EL (cell line): ENCODE measurements at regions not wholly inside any gene's neighbourhood (a gene's known extent, or its start where the extent isn't known, plus 50 kb on each side); places are given as distances from the start of the nearest gene placed in this dataset.
A peak's percentile ranks its signal among the peaks of the same experiment; 100 is the strongest.

Source experiments
- DNase-seq: peaks from one replicate; pipeline ENCODE4 v3.0.0-alpha.2; 2016

DNA sequence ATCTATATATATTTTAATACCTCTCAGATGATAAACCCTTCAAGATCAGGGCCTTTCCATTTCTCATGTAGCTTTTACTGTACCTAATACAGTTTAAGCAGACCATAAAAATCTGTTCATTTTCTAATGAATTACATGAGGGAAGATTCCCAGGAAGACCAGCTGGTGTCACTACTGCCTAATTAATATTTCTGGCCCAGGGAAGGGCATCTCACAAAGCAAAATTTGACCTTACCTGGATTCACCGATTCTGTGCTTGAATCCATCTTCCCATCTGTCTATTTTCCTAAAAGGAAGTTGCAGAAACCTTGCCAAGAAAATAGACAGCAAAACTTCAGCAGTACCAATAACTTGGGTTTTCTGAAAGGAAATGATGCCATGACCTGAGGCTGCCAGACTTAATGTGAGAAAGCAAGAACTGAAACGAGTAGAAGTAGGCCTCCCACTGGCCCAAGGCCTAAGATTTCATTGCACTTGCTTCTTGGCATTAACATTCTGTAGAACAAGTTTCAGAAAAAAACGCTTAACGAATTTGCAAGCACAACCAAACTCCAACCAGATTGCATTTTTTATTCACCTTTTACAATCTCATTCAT lies 83.0 kb upstream of the GLIS3 start:
- DNase-seq = peak; percentile 34

DNA sequence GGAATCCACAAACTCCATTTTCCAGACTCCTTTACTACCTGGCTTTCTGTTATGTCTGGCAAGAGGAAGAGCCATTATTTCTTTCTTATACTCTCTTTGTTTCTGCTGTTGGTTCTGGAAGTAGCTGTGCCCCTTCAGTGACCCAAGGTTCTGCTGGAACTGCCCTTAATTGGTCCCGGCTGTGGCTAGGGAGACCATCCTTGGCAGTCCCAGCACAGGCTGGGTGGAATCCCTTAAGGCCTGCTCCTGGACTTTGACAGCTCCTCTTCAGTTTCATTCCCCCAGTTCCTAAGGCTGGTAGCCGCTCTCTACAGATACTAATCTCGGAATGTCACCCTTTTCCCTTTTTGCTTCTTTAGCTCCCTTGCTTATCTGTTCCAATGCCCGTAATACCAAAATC lies 81.9 kb upstream of the GLIS3 start:
- no peak for DNase-seq

DNA sequence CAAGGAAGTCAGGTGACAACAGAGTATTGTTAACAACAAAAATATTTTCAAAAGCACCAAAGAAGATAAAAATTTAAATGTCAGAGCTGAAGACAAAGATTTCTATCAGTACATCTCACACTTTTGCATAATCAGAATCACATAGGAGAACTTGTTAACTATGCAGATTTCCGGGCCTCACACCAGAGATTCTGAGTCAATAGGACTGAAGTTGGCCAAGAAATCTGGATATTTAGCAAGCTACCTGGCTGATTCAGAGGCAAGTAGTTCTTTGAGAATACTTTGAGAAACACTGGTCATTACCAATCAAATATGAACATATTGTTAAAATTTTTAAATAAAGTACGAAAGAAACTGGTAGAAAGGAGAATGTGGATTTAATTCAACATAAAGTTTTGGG lies 80.5 kb upstream of the GLIS3 start:
- DNase-seq = no peak

DNA sequence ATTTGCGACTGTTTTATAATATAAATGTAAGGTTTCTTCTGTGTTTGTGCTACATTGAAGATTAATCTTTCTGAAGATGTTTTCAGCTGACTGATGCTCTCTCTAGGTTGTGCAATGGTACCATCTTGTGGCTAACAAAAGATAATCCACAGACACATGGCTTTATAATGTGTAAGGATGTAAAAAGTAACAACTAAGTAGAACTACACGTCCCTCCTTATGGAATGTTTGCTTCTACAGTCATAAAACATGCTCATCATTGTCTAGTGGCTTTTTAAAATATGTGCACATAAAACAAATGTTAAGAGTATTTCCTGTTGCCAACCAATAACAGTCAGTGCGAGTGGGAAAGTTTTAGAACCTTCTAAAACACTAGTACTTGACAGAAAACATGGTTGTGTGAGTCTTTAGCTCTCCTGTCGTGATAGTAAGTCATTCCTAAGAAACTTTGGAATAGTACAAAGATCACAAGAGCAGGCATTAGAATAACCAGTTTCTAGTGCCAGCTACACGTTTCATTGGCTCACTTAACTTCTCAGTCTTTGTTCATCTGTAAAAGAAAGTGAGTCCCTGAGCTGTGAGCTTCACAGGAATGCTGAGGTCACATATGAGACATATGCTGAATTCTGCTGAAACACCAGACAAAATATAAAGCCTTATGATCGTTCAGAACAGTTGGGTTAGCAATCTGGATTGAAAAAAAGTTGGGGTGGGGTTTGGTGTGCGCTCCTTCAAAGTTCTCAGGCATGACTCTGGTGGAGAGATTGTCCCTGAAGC lies 75.7 kb upstream of the GLIS3 start:
- peak; percentile 81 for DNase-seq

DNA sequence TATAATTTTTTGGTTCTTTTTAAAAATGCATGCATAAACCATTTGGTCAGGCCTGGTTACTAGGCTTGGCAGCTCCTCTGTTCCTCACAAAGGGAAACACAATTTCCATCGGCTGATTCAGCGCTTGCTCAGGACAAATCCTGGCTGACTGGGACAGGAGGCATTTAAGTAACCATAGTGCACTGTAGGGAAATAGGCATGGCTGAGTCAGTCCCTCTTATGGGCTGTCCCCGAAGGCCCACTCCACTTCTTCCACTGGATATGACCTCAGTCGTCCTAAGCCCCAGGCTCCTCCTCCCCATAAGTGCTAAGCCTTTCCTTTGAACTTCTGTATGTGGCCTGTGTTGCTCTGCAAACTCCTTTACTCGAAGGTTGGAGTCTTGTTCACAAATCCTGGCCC lies 71.2 kb upstream of the GLIS3 start:
- DNase-seq = peak; percentile 92

DNA sequence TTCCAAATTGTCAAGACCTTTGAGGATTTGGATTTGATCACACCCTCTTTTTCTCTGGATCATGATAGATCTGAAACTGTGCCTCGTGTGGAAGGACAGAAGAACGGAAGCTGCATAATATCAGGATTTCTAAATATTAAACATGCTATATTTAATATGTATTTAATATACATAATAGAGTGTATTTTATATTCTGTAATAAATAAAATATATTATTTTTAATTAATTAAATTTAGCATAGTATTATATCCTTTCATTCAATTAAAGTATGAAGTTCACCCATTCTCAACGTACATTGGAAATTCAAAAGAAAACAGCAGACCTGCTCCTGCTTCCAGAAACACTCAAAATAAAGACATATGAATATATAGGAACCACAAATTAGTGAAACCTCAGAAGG lies 70.6 kb upstream of the GLIS3 start:
- DNase-seq = no peak

DNA sequence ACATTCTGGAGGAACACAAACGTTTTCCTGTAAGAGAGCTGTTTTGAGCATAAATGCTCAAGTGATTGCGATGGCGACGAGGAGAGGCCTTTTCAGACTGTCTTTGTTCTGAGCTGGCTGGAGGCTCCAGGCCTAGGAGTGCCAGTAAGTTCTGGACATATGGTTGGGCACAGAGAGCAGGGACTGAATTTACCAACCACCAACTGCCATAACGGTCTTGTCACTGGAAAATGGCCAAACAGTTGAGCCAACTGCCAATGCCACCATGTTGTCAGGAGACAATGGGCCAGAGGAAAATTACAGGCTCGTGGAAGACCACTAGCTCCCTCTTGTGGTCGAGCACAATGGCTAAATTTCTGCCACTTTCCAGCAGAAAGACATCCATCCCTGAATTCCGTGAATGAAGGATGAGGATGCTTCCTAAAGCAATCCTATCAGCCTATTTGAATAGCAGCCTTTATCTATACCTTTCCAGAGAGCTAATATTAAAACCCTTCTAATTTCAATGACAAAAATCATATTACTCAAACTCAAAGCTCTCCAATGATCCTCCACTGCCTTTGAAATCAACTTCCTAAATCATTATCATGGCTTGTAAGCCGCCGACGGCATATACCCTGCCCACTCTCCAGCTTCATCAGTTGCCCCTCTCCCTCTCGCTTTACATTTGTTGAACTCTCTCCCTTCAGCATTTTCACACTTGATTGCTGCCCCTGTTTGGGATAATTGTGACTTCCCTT lies 66.9 kb upstream of the GLIS3 start:
- peak; percentile 66 for DNase-seq

DNA sequence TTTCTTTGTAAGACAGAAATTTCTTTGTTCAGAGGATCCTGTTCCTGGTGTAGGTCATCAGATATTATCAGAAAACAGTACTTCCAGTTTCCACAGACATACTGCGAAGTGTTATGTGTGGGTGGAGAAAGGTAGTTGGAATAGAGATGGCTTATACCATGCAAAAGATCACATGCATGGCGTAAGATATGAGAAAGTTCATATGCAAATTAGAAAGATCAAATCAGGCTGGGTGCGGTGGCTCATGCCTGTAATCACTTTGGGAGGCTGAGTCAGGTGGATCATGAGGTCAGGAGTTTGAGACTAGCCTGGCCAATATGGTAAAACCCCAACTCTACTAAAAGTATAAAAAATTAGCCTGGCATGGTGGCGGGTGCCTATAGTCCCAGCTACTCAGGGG lies 65.2 kb upstream of the GLIS3 start:
- no peak for DNase-seq

DNA sequence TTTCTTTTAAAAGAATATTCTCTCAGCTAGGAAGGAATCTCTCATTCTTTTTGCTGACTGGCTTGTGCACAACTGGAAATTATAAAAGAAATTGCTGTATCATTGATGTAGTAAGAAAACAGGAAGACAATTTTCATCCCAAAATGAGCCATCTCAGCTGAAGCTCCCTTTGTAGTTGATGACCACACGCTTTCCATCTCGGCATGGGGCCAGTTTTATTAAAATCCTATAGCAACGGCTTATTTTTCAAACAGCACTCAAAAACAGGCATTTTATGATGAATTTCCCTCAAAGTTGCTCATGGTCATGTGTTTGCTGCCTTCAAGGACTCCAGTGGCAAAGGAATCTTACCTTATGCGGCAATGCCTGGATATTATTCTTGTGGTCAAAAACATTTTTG lies 62.4 kb upstream of the GLIS3 start:
- no peak for DNase-seq

DNA sequence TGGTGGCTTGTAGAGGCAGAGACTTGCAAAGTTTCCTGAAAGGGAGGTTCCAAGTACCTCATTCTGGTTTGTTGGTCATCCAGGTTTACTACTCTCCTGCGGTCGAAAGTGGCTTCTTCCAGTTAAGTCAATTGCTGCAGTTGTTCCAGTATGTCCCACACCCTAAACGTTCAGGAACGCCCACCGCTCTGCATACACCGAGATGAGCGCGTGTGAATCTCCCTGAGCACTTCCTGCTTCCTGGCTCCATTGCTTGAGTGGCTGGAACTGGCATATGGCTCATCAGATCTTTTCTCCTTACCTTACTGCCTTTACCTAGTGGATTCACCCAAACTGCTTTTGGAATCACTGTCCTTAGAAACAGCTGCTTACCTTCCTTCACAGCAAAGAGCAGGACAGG lies 59.1 kb upstream of the GLIS3 start:
- DNase-seq = no peak

DNA sequence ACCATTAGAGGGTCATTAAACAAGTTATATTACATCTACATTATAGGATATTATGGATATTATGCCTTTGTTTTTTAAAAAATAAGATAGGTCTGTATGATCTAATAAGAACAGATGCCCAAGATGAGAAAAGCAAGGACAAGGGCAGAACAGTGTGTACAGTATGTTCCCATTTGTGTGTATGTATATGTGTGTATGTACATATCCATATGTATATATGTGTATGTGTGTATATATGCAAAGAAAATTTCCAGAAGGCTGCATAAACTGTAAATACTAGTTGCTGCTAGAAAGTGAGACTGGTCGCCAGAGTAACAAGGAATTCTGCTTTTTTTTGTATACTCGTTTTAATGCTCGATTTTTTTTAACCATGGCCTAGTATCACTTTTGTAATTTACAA lies 58.1 kb upstream of the GLIS3 start:
- DNase-seq = no peak

DNA sequence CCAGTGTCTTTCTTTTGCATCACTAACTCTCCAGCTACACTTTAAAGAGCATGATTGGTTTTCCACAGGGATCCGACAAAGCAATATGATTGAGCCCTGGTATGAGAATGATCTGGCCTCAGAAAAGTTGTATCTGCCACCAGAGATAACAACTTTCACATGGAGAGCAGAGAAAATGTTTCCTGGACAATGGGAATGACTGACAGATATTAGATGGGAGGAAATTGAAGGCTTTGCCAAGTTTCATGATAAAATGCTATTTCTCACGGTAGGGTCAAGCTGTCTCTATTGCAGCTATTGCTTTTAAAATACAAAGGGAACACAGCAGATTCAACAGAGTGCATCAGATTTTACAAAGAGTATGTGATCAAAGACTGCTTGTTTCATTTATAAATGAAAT lies 56.4 kb upstream of the GLIS3 start:
- DNase-seq = no peak

DNA sequence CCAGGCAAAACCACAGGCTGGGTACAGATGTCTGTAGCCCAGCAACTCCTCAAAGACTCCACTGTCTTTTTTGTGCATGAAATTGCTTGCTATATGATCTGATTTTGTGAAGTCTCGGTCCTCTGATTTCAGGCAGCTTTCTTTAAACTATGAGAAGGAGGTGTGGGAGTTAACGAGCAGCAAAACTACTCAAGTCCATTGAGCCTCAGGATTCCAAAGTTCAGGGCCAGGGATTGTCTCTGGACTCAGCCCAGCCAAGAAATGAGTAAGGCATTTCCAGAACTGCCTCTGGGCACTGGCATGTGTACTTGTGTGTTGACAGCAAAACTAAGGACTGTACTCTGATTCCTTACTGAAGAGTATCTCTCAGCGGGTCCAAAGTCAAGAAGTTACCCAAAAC lies 53.4 kb upstream of the GLIS3 start:
- DNase-seq = no peak

DNA sequence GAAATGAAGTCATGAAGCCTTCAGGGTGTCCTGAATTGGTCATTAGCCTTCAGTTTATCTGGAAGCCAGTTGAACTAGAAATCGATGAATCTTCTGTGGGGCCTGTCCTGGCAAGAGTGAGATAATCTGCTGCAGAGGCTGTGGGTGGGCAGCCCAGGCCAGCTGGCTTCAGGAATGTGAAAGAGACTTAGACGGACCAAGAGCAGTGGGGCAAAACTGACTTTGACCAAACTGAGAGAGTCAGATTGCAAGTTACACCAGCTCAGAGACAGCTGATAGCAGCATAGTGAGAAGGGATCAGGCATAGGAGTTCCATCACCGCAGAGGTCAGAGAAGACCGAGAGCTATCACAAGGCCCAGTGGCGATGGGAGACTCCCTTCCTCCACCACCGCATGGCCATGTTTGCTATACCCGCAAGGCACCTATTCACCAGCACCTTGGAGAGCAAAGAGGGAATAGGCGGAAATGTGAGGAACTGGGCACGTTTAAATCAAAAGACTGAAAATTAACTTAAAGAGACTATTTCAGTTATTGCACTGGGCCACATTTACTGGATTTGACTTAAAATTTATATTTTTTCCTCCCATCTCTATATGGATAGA lies 50.0 kb upstream of the GLIS3 start:
- DNase-seq = no peak
